Stimulated activated CD4-positive, alpha-beta T cell treated with anti-CD3 and anti-CD28 coated beads, Interleukin-4, amount 100 ng/mL, for 1 hour (primary cell): ENCODE measurements at regions not wholly inside any gene's neighbourhood (a gene's known extent, or its start where the extent isn't known, plus 50 kb on each side); places are given as distances from the start of the nearest gene placed in this dataset.

ENCODE experiments used
- DNase-seq: peaks from one replicate; pipeline ENCODE4 v3.0.0-alpha.2; 2020

DNA sequence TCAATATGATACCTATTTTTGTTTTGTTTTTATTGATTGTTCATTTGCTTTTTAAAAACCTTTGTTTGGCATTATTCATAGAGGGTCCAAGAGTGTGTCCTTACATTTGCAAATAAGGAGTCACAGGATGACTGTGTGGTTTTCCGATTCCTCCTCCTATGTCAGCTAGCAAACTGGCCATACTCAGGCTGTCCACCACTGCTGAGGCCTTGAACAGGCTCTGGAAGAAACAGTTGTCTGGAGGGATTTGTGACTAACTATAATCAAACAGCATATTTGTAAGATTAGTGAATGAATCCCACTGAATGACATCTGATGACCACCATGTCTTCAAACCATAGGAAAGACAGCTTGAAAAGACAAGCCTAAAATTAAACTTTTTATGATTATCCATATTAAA lies 423.4 kb upstream of the ATP11B start:
- no peak for DNase-seq

DNA sequence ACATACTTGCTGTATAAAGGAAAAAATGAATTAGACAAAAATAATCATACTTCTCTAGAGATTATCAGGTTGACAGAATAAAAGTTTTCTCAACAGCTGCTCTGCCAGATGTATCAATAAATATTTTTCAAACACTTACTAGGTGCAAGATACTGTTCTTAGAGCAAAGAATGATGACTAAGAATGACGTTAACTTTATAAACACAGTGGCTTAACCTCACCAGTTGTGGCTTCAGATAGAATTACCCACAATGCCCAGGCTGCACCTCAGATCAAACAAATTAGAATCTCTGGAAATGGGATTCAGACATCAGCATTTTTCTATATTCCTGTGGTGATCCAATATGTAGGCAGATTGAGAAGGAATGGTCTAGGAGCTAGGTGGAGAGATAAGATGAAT lies 422.4 kb upstream of the ATP11B start:
- no peak for DNase-seq

DNA sequence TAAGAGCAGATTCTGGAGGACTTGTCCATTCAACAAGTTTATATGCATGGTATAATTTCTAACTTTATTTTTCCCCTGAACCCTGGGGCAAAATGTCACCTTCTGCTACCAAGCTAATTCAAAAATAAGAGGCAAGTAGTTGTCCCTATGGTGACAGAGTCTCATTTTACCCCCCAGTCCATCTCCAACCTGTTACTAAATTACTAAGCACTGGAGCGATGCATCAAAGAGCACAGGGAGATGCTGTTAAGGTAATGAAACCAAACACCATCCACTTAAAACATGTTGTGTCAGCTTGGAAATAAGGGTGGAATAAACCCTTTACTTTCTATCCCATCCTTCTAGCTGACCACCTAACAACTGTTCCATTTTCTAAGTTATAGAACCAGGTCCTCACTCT lies 417.4 kb upstream of the ATP11B start:
- no peak for DNase-seq

DNA sequence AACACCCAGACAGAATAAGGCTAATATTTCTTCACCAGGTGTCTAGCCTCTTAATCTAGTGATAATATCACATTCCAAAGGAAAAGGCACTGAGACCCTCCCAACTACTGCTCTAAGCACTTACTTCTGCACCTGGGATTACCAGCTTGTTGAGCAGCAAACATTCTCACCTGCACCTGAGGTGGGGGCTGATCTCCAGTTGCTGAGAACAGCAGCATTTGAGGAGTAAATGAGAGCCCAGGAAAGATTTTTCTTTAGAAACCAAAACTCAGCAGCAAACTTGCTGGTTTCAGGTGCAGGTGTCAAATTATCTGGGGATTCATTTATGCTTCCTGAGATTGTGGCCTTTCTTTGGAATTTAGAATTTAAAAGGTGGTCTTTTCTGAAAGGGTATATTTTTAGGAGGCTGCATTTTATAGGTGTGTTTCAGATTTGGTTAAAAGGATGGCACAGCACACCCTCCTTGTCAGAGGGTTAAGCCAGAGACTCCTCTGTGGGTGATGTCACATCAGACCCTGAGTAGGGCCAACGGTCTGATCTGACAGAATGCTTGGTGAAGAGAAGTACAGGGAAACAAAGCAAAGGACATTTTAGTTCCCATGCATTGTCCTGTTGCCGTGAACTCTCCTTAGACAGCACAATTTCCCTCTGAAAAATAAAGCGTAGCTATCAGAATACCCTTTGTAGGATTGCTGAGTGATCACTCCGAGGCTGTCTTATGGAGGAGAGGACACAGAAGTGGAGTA lies 411.0 kb upstream of the ATP11B start:
- DNase-seq: no peak

DNA sequence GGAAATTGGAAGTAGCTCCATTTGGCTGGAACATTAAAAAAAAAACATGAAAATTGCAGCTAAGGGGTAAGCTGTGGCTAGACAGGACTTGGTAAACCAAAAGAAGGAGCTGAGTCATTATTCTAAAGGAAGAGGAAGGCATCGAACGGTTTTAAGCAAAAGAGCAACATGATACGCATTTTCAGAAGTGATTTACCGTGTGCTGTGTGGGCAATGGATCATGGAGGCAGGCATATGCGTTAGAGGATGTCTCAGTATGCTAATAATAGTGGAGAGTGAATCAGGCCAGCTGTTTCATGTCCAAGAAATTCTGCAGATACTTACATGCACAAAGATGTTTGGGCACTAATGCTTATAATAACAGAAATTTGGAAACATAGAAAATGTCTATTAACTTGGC lies 409.1 kb upstream of the ATP11B start:
- no peak for DNase-seq

DNA sequence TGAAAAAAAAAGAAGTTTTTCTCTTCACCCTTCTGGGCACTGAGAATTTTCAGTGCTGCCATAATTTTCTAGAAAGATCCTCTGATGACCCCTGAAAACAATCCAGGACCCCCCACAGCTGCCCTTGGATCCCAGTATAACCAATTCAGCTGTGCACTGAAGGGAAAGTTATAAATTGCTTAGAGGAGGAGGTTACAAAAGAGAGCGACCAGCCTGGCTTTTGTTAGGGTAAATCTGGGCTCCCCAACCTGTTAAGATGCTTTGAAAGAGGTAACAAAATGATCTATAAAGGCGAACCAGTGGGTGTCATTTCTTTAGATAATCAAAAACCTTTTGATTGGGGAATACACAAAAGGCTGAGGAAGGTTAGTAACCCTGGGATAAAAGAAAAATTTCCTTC lies 407.9 kb upstream of the ATP11B start:
- no peak for DNase-seq

DNA sequence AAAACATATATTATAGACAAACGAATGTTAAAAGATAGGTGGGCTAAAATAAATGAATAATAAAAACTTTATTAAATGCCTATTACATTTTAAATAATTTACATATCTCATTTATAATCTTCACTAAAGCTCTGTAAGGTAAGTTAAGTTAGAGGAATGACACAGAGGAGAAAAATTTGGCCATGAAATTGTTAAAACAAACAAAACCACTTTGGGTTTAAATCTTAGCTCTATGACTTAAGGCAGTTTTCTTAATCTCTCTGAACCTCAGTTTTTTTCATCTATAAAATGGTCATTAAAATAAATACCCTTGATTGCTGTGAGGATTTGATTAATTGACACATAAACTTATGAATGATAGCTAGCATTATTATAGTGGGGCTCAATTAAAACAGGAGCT lies 404.8 kb upstream of the ATP11B start:
- no peak for DNase-seq

DNA sequence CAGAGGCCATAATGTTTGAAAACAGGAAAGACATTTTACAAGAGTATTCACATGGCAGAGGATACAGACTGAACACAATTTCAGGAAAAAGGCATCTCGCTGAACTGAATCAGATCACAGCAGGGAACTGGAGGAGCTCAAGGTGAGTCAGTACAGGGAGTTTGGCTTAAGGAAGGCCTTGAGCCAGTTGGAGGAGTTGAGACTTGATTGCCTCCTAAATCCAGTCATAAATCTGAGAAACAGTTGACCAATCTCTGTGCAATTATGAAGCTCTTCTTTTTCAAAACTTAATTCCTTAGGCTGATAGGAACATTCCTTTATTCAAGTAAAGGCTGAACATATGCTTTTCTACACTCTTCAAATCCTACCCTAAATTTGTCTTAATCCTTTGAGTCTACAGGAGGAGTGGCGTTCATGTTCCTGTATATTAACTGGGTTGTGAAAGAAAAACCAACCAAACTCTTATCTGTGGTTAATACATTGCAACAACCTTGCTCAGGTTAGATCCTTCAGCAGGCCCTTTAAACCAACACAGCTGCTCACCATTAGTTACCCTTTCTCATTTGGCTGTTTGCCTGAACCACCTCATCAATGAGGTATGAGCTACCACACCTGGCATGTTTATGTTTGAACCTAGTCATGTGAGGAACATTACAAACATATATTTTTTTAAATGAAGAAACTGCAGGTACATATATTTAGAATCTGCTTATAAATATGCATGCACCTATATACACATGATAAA lies 404.1 kb upstream of the ATP11B start:
- DNase-seq: no peak

DNA sequence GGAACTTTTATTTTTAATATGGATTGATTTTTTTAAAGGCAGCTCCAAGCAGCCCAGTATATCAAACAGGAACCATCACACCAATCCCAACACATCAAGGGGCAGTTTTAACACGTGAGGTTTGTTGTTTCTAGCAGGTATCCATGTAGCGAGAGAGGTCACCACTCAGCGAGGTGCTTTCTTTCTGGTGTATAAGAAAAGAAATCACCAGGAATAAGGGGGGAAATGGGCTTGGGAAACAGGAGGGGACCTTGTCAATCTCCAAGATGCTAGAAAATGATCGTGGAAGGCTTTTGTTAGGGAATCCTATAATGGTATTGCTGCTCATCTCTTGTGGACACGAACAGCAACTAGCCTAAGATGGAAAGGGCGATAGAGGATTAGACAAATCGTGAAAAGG lies 402.9 kb upstream of the ATP11B start:
- no peak for DNase-seq

DNA sequence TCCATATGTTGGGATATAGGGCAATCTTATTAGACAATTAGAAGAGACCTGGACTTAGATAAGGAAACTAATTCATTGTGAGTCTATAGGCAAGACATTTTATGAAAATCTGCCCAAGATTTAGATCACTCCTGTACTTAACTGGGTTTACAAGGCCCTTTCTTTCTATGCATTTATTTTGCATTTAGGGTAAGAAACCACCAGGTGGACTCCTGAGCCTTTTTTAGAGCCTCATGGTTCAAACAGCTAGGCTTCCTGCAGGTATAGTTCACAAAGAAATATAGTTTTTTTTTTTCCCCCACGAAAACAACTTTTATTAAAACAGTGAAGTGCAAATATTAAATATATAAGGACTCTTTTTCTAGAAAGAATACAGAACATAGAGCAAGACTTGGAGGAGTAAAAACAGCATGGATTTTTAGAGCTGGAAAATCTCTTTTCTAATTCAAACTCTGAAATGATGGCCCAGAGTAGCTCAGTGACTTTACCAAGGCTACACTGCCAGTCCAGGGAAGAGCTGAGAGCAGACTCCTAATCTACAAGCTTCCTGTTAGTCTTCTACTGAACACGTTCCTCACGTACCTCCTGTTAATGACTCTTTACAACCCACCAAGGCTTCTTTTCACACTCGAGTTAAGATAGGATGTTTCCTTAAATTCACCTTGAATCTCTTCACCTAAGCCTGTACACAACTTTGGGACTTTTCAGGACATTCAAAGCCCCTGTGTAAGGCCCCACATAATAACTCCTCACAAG lies 400.9 kb upstream of the ATP11B start:
- no peak for DNase-seq

DNA sequence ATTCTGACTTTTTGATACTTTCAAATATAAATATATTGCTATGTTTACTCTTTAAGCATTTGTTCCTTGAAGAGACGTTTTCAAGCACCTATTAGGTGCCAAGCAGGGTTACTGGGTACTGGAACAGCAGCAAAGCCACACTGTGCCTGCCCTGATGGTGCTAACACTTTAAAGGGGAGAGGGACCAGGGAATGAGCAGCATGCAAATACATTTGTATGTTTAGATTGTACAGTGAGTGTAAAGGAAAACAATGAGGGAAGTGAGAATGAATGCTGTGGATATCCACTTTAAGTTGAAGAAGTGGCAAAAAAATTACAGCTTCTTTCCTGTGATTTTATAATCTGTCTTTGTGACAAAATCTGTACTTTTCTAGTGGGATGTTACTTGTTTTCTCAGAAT lies 400.2 kb upstream of the ATP11B start:
- DNase-seq: no peak

DNA sequence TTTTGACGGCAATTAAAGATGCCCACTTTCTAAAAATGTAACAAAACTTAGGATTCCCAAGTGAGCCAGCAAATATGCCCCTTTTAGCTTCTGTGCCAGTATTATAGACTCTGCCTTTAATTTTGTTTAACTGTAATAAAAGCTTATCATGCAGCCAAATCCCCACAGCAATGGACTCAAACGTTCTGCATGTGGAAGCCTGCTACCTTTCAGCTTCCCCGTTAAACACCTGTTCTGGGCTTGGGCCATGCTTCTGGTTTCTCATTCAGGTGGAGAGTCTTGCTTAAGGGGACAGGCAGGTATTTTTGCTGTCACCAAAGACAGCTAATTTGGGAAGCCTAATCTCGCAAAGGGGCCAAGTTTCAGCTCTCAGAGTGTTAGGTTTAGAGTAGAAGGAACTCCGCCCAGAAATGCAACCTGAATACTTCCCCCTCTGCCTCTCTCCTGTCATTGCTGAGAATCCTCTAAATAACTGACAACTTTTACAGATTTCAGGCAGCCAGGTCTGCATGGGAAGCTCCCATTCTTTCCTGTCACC lies 399.4 kb upstream of the ATP11B start:
- no peak for DNase-seq

DNA sequence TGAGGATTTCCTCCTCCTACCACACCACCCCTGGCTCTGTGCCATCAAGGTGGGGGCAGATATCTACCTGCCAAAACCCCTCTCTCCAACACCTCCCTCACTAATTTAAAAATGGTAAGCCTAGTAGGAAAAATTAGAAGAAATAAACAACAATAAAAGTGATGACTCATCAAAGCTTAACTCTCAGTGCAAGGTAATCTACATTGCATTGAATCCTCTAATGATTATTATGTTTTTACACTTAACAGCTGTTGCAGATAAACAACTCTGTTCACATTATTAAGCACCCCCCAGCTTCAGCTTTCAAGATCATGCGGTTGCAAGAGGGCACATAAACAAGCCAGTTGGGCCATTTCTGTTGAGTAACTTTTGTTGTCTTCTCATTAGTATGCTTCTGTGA lies 396.1 kb upstream of the ATP11B start:
- DNase-seq: no peak

DNA sequence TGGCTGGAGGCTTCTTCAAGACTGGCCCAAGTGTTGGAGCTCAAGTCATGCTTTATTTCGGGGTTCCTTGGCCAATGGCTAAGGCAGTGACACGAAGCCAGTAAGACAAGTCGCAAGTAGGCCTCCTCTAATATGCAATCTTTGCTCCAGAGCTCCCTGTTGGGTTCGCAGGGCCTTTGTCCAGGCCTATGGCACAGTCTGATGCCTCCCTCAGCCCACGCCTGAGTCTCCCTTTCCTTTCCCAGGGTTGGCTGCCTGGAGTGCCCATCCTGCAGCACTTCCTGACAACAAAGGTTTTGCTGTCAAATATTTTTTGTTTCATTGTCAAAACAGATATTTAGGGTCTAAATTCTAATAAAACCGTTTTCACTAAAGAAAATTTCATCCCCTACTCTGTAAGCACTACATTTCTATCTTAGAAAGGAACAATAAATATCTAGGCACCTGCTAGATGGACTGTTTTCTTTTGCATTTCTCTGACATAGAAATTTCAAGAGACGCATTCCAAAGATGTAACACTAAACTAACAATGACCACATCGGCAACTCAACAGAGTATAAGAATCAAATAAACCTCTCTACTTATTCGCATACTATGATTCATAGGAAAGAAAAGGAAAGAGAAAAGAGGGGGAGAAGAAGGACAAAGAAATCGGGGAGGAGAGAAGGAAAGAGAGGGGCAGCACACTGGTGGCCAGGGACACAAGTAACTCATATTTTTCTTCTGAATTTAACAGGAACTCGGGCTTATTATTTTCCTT lies 393.1 kb upstream of the ATP11B start:
- DNase-seq: no peak

DNA sequence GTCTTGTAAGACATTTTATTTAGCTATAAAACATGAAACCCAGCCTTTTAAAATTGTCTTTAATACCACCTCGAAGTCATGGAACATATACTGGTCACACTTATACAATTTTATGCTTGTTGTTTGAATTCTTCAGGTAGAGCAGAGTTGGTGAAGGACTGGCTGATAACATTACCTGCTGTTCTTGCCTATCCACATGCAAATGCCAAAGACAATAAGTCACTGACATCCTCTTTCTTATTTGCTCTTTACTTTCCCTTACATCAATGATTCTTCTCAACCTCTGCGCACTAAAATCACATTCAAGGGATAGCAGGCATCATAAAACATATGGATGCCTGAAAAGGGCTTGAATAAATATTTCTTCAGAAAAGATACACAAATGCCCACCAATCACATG lies 392.5 kb upstream of the ATP11B start:
- DNase-seq: no peak

DNA sequence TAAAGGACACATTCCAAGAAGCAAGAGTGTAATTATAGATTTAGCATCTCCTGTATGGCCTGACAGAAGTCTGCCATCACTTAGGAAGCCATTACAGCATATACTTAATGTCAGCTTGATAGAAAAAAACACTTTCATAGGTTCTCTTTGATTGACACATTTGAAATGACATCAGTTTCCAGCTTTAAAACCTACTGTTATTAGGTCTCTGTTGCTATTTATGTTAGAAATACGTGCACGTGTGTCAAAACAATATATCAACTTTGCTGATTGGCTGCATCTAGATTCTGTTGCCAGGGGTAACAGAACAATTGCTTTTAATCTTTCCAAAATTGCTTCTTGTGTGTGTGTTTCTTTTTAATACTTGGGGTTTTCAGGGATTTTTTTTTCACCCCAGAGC lies 389.3 kb upstream of the ATP11B start:
- no peak for DNase-seq

DNA sequence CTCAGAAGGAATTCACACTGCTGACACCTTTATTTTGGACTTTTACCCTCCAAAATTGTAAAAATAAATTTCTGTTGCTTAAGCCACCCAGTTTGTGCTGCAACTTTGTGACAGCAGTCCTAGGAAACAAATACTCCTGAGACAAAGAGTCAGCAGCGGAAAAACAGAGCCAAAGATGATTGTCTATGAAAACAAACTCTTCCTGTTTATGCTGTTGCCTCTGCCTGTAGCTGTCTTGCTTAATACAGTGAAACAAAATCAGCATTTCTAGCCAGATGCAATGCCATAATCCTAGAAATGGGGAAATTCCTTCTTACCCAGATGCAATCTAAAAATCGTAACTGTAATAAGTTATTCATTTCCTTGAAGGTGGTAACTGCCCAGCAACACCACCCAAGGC lies 387.5 kb upstream of the ATP11B start:
- DNase-seq: no peak

DNA sequence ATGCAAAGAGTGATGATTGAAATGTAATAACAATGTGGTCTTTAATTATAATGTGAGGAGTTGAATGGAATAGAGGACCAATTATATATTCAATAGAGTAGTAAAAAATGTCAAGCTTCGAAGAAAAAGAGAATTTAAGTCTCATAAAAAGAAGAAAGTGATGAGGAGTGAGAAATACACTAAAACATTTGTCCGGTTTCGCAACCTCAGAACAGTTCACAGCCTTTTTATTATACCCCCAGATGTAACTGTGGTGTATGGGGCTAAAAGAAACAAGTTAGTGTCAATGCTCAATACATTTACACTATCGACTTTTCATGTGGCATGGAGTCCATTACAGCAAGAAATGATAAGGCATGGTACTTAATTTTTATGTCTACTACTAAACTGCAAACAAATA lies 386.5 kb upstream of the ATP11B start:
- DNase-seq: no peak

DNA sequence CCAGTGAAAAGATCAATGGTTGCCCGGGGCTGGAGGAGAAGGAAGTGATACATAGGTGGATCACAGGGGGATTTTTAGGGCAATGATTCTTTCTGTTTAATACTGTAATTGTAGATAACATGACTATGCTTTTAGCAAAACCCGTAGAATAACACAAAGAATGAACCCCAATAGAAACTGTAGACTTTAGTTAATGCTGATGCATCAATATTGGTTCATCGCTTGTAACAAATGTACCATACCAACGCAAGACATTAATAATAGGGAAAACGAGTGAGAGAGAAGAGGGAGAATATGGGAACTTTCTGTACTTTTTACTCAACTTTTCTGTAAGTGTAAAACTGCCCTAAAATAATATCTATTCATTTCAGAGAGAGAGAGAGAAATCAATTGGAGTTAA lies 383.3 kb upstream of the ATP11B start:
- DNase-seq: no peak

DNA sequence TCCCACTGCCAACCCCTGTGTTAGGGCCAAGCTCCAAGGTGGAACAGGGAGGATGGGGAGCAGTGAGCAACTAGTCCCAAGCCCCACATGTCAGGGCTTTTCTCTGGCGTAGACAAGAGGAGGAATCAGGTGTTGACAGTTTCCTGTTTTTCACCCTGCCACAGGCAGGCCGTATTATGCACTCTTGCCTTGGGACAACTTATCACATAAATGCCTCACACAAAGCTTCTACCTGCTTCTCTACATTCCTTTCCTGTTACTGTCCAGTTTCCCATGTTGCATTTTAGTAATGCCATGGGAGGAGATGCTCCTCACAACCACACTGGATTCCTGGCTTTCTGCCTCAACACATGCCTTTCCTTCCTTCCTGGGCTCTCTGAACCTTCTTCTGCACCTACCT lies 381.2 kb upstream of the ATP11B start:
- DNase-seq: no peak

DNA sequence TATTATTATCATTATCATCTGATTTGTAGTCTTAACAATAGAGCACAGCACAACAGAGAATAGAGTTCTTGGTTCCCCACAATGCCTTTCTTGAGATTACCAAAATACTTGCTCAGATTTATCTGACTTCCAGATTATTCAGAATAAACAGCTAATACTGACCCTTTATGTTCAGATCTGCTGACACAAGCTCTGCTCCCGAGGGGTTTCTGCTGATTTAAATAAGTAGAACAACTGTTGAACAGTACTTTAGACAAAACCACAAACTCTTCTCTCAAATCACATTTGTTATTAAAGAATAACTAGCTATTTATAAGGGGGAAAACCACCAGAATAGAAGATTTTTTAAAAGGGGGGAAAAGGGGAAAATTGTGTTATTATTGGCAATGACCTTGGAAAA lies 380.2 kb upstream of the ATP11B start:
- no peak for DNase-seq

DNA sequence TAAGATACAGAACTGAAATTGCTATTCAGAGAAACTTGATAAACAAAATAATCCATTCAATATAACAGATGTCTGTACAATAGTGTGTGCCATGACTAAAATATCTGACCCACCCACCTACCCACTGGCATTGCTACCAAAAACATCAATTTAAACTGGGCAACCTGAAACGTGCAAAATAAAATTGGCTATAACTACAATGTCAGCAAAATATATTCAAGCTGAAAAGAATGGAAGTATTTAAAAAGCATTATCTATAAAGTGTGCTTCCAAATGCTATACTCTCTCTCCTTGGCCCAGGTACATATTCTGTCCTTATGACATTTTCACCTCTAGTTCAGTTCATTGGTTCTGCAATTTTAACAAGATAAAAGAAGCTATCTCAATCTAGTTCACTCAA lies 379.6 kb upstream of the ATP11B start:
- DNase-seq: no peak

DNA sequence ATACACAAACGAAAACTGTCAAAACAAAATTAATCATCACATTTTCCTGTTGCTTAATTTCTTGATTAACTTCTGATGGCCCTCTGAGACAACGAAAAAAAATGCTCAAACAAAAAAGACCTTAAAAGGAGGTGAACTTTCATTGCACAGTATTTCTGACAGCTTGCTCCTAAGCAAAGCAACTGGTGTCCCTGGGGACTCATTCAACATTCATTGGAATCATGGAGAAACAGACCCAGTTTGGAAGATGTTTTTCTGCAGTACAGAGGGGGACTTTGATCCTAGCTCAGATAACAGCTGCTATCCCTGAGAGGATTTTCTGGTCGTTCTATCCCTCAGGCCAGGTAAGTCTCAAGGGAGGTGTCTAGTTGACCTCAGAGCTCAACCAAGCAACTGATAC lies 378.7 kb upstream of the ATP11B start:
- DNase-seq: no peak
